ENCODE measurements at regions not wholly inside any gene's neighbourhood (a gene's known extent, or its start where the extent isn't known, plus 50 kb on each side); places are given as distances from the start of the nearest gene placed in this dataset.
"Not testable (repeated sequence)": the region's sequence is repeated elsewhere in the genome, so short reads cannot be mapped to it uniquely, and the experiment has no call there.

- DNase-seq, result no peak
Measured at GRCh38 chr1:189620471-189620870, 857.2 kb downstream of the BRINP3 start.

- no peak for DNase-seq
Measured at GRCh38 chr1:189623336-189623735, 854.3 kb downstream of the BRINP3 start.

GRCh38 chr1:189627427-189627826, 850.2 kb downstream of the BRINP3 start:
- DNase-seq, result no peak

GRCh38 chr1:189628857-189629256, 848.8 kb downstream of the BRINP3 start:
- DNase-seq, result no peak

- no peak for DNase-seq
Measured at GRCh38 chr1:189633658-189634057, 844.0 kb downstream of the BRINP3 start.

- no peak for DNase-seq
Measured at GRCh38 chr1:189637041-189637440, 840.6 kb downstream of the BRINP3 start.

GRCh38 chr1:189644156-189644555, 833.5 kb downstream of the BRINP3 start:
- DNase-seq, result not testable (repeated sequence)

- DNase-seq, result no peak
Measured at GRCh38 chr1:189644970-189645369, 832.7 kb downstream of the BRINP3 start.

GRCh38 chr1:189646066-189646465, 831.6 kb downstream of the BRINP3 start:
- no peak for DNase-seq

- peak; percentile 36 for DNase-seq
Measured at GRCh38 chr1:189654906-189655305, 822.8 kb downstream of the BRINP3 start.

GRCh38 chr1:189656628-189657530, 820.8 kb downstream of the BRINP3 start:
- DNase-seq, result peak; percentile 49

- no peak for DNase-seq
Measured at GRCh38 chr1:189657715-189658114, 819.9 kb downstream of the BRINP3 start.

- no peak for DNase-seq
Measured at GRCh38 chr1:189658381-189658780, 819.3 kb downstream of the BRINP3 start.

- no peak for DNase-seq
Measured at GRCh38 chr1:189659731-189660130, 817.9 kb downstream of the BRINP3 start.

- DNase-seq, result peak; percentile 19
Measured at GRCh38 chr1:189662190-189662589, 815.5 kb downstream of the BRINP3 start.

- DNase-seq, result no peak
Measured at GRCh38 chr1:189669846-189670245, 807.8 kb downstream of the BRINP3 start.

- peak; percentile 35 for DNase-seq
Measured at GRCh38 chr1:189673217-189673616, 804.4 kb downstream of the BRINP3 start.

- DNase-seq, result no peak
Measured at GRCh38 chr1:189675712-189676244, 801.9 kb downstream of the BRINP3 start.

GRCh38 chr1:189678779-189679178, 798.9 kb downstream of the BRINP3 start:
- DNase-seq, result no peak

GRCh38 chr1:189681252-189681919, 796.3 kb downstream of the BRINP3 start:
- DNase-seq, result peak; percentile 63

GRCh38 chr1:189682591-189682990, 795.1 kb downstream of the BRINP3 start:
- peak; percentile 87 for DNase-seq

- DNase-seq, result no peak
Measured at GRCh38 chr1:189686288-189686687, 791.4 kb downstream of the BRINP3 start.

GRCh38 chr1:189693140-189693539, 784.5 kb downstream of the BRINP3 start:
- DNase-seq, result peak; percentile 18

- no peak for DNase-seq
Measured at GRCh38 chr1:189696297-189696696, 781.4 kb downstream of the BRINP3 start.

All from NCI-H69 (cell line).